ENCODE measurements at regions not wholly inside any gene's neighbourhood (a gene's known extent, or its start where the extent isn't known, plus 50 kb on each side); places are given as distances from the start of the nearest gene placed in this dataset.

DNA sequence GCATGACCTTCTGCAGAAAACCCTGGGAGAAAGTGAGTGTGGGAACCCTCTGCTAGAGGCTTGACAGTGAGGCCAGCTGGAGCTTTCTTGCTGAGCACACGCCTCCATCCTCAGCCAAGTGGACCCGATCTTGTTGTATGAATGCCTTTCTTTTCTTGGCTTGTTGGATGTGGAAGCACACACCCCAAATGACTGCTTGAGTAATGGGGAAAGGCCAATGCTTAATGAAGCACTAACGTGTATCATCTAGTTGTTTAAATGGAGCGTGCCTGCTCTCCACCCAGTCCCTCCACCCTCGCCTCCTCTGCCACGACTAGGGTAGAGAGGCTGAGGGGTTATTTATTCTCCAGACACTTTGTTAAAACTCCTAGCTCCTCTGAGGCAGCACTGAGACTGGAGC lies 54.3 kb upstream of the IKBKE start:
- Histone ChIP-seq H3K36me3 (ENCODE audit: control insufficient read depth in 4 of 4, insufficient read depth in 3 of 4, low read depth in 1 of 4, low read length in 3 of 4) (peaks cover 0 to 16% (median 8%) of the 10 kb centered on the region in 4 donors), H3K9ac (ENCODE audit: low read depth in 1 of 2, low read length in 2 of 2) (no peak overlapping the region)
- 88% methylated on average over 6 of the region's 6 CpGs for WGBS

DNA sequence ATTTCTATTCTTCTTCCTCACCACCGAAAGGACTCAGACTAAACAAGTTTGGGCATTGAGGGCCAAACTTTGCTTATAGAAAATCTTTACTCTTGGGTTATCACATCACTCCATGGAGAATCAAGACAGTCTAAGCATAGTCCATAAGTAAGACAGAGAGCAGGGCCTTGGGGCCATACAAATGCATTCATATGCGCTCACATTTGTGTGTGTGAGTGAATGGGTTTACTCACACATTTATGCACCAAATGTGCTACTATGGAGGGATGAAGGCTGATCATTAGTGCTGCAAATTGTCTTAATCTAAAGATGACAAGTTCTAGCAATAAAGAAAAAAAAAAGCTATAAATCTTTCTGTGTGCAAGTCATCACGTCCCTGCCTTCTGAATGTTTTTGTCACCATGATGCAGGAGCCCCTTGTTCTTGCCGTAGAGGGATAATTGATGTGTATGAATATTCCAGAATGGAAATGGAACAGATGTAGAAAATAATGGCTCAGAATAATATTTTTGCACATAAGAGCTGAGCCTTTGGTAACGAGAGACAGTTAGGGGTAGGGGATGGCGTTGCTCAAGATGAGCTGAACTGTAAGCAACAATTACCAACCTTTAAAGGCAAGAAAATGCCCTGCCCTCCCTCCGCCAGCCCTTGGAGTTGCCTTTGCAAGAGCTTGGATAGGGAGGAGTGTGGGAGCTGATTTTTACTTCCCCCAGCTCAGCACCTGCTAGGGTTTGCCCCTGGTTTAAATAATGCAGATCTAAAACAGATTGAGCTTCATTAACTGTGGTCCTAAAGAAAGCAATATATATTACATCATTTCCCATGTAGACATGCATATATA lies 52.3 kb upstream of the IKBKE start:
- no peaks in the 10 kb centered on the region for H3K4me1 ChIP-seq (ENCODE audit: control insufficient read depth in 4 of 4, insufficient read depth in 4 of 4, low read length in 3 of 4)
- no peak overlapping the region for H3K4me3 ChIP-seq (ENCODE audit: low read depth in 1 of 3, low read length in 3 of 3)
- peaks cover 0 to 23% (median 10%) of the 10 kb centered on the region in 4 donors for H3K36me3 ChIP-seq (ENCODE audit: control insufficient read depth in 4 of 4, insufficient read depth in 3 of 4, low read depth in 1 of 4, low read length in 3 of 4)
- no peak overlapping the region for H3K27ac ChIP-seq (ENCODE audit: low read depth in 1 of 2, low read length in 2 of 2)
- DNase-seq (ENCODE audit: low spot score) = no peak
- TF ChIP-seq, protein P1, sequence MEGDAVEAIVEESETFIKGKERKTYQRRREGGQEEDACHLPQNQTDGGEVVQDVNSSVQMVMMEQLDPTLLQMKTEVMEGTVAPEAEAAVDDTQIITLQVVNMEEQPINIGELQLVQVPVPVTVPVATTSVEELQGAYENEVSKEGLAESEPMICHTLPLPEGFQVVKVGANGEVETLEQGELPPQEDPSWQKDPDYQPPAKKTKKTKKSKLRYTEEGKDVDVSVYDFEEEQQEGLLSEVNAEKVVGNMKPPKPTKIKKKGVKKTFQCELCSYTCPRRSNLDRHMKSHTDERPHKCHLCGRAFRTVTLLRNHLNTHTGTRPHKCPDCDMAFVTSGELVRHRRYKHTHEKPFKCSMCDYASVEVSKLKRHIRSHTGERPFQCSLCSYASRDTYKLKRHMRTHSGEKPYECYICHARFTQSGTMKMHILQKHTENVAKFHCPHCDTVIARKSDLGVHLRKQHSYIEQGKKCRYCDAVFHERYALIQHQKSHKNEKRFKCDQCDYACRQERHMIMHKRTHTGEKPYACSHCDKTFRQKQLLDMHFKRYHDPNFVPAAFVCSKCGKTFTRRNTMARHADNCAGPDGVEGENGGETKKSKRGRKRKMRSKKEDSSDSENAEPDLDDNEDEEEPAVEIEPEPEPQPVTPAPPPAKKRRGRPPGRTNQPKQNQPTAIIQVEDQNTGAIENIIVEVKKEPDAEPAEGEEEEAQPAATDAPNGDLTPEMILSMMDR (IDR thresholded peaks at IDR 0.05; ENCODE audit: low read depth, low read length, missing input control) = no peak
- TF ChIP-seq, protein P2, sequence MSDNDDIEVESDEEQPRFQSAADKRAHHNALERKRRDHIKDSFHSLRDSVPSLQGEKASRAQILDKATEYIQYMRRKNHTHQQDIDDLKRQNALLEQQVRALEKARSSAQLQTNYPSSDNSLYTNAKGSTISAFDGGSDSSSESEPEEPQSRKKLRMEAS (IDR thresholded peaks at IDR 0.05) = no peak
- TF ChIP-seq, protein P3, sequence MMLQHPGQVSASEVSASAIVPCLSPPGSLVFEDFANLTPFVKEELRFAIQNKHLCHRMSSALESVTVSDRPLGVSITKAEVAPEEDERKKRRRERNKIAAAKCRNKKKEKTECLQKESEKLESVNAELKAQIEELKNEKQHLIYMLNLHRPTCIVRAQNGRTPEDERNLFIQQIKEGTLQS (IDR thresholded peaks at IDR 0.05) = no peak
- TF ChIP-seq TAF1 (conservative IDR thresholded peaks at IDR 0.05) (no peak), YY1 (IDR thresholded peaks at IDR 0.05) (no peak), HNF4G (IDR thresholded peaks at IDR 0.05) (no peak), RAD21 (IDR thresholded peaks at IDR 0.05) (no peak), SP1 (IDR thresholded peaks at IDR 0.05) (no peak), GABPA (IDR thresholded peaks at IDR 0.05 in 1 of 2, conservative IDR thresholded peaks at IDR 0.05 in 1 of 2) (no peak)
- no peak overlapping the region for H3K9ac ChIP-seq (ENCODE audit: low read depth in 1 of 2, low read length in 2 of 2)
- no peaks in the 10 kb centered on the region for H3K27me3 ChIP-seq (ENCODE audit: control insufficient read depth in 4 of 4, insufficient read depth in 4 of 4, low read length in 3 of 4)
- H3K9me3 ChIP-seq (ENCODE audit: control insufficient read depth in 4 of 4, low read length in 3 of 4) = no peaks in the 10 kb centered on the region
- 96% methylated on average over 7 of the region's 7 CpGs for WGBS

More for the DNA sequence above, 54.3 kb upstream of the IKBKE start:
- Histone ChIP-seq H3K9me3 (ENCODE audit: control insufficient read depth in 4 of 4, low read length in 3 of 4) (no peaks in the 10 kb centered on the region), H3K4me3 (ENCODE audit: low read depth in 1 of 3, low read length in 3 of 3) (no peak overlapping the region), H3K27ac (ENCODE audit: low read depth in 1 of 2, low read length in 2 of 2) (no peak overlapping the region), H3K27me3 (ENCODE audit: control insufficient read depth in 4 of 4, insufficient read depth in 4 of 4, low read length in 3 of 4) (no peaks in the 10 kb centered on the region), H3K4me1 (ENCODE audit: control insufficient read depth in 4 of 4, insufficient read depth in 4 of 4, low read length in 3 of 4) (no peaks in the 10 kb centered on the region)
- no peak for TF ChIP-seq FOXA2 (IDR thresholded peaks at IDR 0.05)
- TF ChIP-seq, protein P1 (IDR thresholded peaks at IDR 0.05; ENCODE audit: low read depth, low read length, missing input control) = no peak
- TF ChIP-seq EGR1 (IDR thresholded peaks at IDR 0.05; ENCODE audit: low read depth in 2 of 2) = no peak
- no peak for TF ChIP-seq RXRA (IDR thresholded peaks at IDR 0.05)
- TF ChIP-seq, protein P4, sequence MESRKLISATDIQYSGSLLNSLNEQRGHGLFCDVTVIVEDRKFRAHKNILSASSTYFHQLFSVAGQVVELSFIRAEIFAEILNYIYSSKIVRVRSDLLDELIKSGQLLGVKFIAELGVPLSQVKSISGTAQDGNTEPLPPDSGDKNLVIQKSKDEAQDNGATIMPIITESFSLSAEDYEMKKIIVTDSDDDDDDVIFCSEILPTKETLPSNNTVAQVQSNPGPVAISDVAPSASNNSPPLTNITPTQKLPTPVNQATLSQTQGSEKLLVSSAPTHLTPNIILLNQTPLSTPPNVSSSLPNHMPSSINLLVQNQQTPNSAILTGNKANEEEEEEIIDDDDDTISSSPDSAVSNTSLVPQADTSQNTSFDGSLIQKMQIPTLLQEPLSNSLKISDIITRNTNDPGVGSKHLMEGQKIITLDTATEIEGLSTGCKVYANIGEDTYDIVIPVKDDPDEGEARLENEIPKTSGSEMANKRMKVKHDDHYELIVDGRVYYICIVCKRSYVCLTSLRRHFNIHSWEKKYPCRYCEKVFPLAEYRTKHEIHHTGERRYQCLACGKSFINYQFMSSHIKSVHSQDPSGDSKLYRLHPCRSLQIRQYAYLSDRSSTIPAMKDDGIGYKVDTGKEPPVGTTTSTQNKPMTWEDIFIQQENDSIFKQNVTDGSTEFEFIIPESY (IDR thresholded peaks at IDR 0.05) = no peak
- no peak for TF ChIP-seq RAD21 (IDR thresholded peaks at IDR 0.05)
- no peak for TF ChIP-seq YY1 (IDR thresholded peaks at IDR 0.05)
- no peak for TF ChIP-seq NR2F2 (IDR thresholded peaks at IDR 0.05)
- TF ChIP-seq HNF4A (conservative IDR thresholded peaks at IDR 0.05) = no peak
- no peak for TF ChIP-seq GABPA (IDR thresholded peaks at IDR 0.05 in 1 of 2, conservative IDR thresholded peaks at IDR 0.05 in 1 of 2)
- TF ChIP-seq SP1 (IDR thresholded peaks at IDR 0.05) = no peak
- TF ChIP-seq, protein P5, sequence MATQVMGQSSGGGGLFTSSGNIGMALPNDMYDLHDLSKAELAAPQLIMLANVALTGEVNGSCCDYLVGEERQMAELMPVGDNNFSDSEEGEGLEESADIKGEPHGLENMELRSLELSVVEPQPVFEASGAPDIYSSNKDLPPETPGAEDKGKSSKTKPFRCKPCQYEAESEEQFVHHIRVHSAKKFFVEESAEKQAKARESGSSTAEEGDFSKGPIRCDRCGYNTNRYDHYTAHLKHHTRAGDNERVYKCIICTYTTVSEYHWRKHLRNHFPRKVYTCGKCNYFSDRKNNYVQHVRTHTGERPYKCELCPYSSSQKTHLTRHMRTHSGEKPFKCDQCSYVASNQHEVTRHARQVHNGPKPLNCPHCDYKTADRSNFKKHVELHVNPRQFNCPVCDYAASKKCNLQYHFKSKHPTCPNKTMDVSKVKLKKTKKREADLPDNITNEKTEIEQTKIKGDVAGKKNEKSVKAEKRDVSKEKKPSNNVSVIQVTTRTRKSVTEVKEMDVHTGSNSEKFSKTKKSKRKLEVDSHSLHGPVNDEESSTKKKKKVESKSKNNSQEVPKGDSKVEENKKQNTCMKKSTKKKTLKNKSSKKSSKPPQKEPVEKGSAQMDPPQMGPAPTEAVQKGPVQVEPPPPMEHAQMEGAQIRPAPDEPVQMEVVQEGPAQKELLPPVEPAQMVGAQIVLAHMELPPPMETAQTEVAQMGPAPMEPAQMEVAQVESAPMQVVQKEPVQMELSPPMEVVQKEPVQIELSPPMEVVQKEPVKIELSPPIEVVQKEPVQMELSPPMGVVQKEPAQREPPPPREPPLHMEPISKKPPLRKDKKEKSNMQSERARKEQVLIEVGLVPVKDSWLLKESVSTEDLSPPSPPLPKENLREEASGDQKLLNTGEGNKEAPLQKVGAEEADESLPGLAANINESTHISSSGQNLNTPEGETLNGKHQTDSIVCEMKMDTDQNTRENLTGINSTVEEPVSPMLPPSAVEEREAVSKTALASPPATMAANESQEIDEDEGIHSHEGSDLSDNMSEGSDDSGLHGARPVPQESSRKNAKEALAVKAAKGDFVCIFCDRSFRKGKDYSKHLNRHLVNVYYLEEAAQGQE (IDR thresholded peaks at IDR 0.05) = no peak
- TF ChIP-seq, protein P3 (IDR thresholded peaks at IDR 0.05) = no peak
- DNase-seq (ENCODE audit: low spot score) = no peak

Measured in liver (tissue), 8 donors.